ENCODE measurements at regions not wholly inside any gene's neighbourhood (a gene's known extent, or its start where the extent isn't known, plus 50 kb on each side); places are given as distances from the start of the nearest gene placed in this dataset.

GRCh38 chr3:124510290-124510689, 220.0 kb upstream of the UMPS start:
- TF ChIP-seq EZH2 (IDR thresholded peaks at IDR 0.05; ENCODE audit: borderline replicate concordance, low read depth, low read length, severe bottlenecking) (no peak), POLR2A (IDR thresholded peaks at IDR 0.05; ENCODE audit: low read depth, low read length) (no peak), CTCF (IDR thresholded peaks at IDR 0.05; ENCODE audit: extremely low read depth in 1 of 2, insufficient read depth in 1 of 2, low read depth in 1 of 2, low read length in 2 of 2) (no peak), POLR2AphosphoS5 (IDR thresholded peaks at IDR 0.05; ENCODE audit: insufficient read depth, low read depth, low read length) (no peak), FOS (IDR thresholded peaks at IDR 0.05; ENCODE audit: borderline replicate concordance, insufficient read depth, low read length) (no peak), MAX (IDR thresholded peaks at IDR 0.05; ENCODE audit: insufficient read depth, insufficient read length) (no peak), JUN (IDR thresholded peaks at IDR 0.05; ENCODE audit: borderline replicate concordance, insufficient read depth, insufficient read length, low read depth) (no peak)
